HG02623 (cell line): ENCODE measurements at regions not wholly inside any gene's neighbourhood (a gene's known extent, or its start where the extent isn't known, plus 50 kb on each side); places are given as distances from the start of the nearest gene placed in this dataset.

ENCODE experiments used
- ATAC-seq: cut with Tn5 transposase; IDR thresholded peaks from one replicate; pipeline ENCODE4 v1.9.1; 2021; ENCODE audit warnings: moderate library complexity; ENCODE audit not compliant: unreplicated experiment

GRCh38 chr4:123974386-123975149 is 578.0 kb downstream of the SPRY1 start:
- ATAC-seq = no peak

GRCh38 chr4:123976285-123976684 is 579.7 kb downstream of the SPRY1 start:
- ATAC-seq = no peak

- ATAC-seq = no peak
These were observed 580.2 kb downstream of the SPRY1 start for GRCh38 chr4:123976819-123977218.

GRCh38 chr4:123977641-123978081 is 581.1 kb downstream of the SPRY1 start:
- no peak for ATAC-seq

GRCh38 chr4:123978637-123979036 is 582.0 kb downstream of the SPRY1 start:
- ATAC-seq = no peak

- no peak for ATAC-seq
These were observed 584.2 kb downstream of the SPRY1 start for GRCh38 chr4:123980736-123981300.

GRCh38 chr4:123984886-123985285 is 588.3 kb downstream of the SPRY1 start:
- no peak for ATAC-seq

- ATAC-seq = no peak
These were observed 589.7 kb downstream of the SPRY1 start for GRCh38 chr4:123986268-123986798.

- ATAC-seq = no peak
These were observed 590.8 kb downstream of the SPRY1 start for GRCh38 chr4:123987408-123987807.

GRCh38 chr4:123990310-123990870 is 593.8 kb downstream of the SPRY1 start:
- ATAC-seq = no peak

GRCh38 chr4:123994917-123995316 is 598.3 kb downstream of the SPRY1 start:
- no peak for ATAC-seq

- ATAC-seq = no peak
These were observed 599.3 kb downstream of the SPRY1 start for GRCh38 chr4:123995936-123996335.

- no peak for ATAC-seq
These were observed 600.3 kb downstream of the SPRY1 start for GRCh38 chr4:123996718-123997510.

- no peak for ATAC-seq
These were observed 601.3 kb downstream of the SPRY1 start for GRCh38 chr4:123997776-123998449.

GRCh38 chr4:124000233-124000632 is 603.6 kb downstream of the SPRY1 start:
- ATAC-seq = no peak

GRCh38 chr4:124015766-124016165 is 619.2 kb downstream of the SPRY1 start:
- ATAC-seq = no peak

- ATAC-seq = no peak
These were observed 620.7 kb downstream of the SPRY1 start for GRCh38 chr4:124017185-124017785.

- peak; percentile 99 for ATAC-seq
These were observed 622.1 kb downstream of the SPRY1 start for GRCh38 chr4:124018383-124019317.
